ENCODE measurements at regions not wholly inside any gene's neighbourhood (a gene's known extent, or its start where the extent isn't known, plus 50 kb on each side); places are given as distances from the start of the nearest gene placed in this dataset.
"Not testable (repeated sequence)": the region's sequence is repeated elsewhere in the genome, so short reads cannot be mapped to it uniquely, and the experiment has no call there.

GRCh38 chr16:86270696-86271095, 239.6 kb upstream of the FOXF1 start:
- DNase-seq (ENCODE audit: low read depth), result no peak
- no peak for TF ChIP-seq CTCF (conservative IDR thresholded peaks at IDR 0.05; ENCODE audit: low read length)
- H3K4me3 ChIP-seq (ENCODE audit: low read length), result no peak overlapping the region

GRCh38 chr16:86272744-86273143, 237.6 kb upstream of the FOXF1 start:
- no peak for TF ChIP-seq CTCF (conservative IDR thresholded peaks at IDR 0.05; ENCODE audit: low read length)
- DNase-seq (ENCODE audit: low read depth), result no peak
- H3K4me3 ChIP-seq (ENCODE audit: low read length), result no peak overlapping the region

- H3K4me3 ChIP-seq (ENCODE audit: low read length), result no peak overlapping the region
- no peak for TF ChIP-seq CTCF (conservative IDR thresholded peaks at IDR 0.05; ENCODE audit: low read length)
- no peak for DNase-seq (ENCODE audit: low read depth)
These were observed 233.1 kb upstream of the FOXF1 start for GRCh38 chr16:86277221-86277620.

GRCh38 chr16:86277859-86278258, 232.5 kb upstream of the FOXF1 start:
- DNase-seq (ENCODE audit: low read depth); H3K4me3 ChIP-seq (ENCODE audit: low read length): not testable (repeated sequence)

GRCh38 chr16:86281421-86281820, 228.9 kb upstream of the FOXF1 start:
- no peak for TF ChIP-seq CTCF (conservative IDR thresholded peaks at IDR 0.05; ENCODE audit: low read length)
- no peak overlapping the region for H3K4me3 ChIP-seq (ENCODE audit: low read length)
- DNase-seq (ENCODE audit: low read depth), result no peak

- DNase-seq (ENCODE audit: low read depth), result no peak
These were observed 226.4 kb upstream of the FOXF1 start for GRCh38 chr16:86283944-86284343.

GRCh38 chr16:86285421-86285820, 224.9 kb upstream of the FOXF1 start:
- no peak for DNase-seq (ENCODE audit: low read depth)
- no peak for TF ChIP-seq CTCF (conservative IDR thresholded peaks at IDR 0.05; ENCODE audit: low read length)
- no peak overlapping the region for H3K4me3 ChIP-seq (ENCODE audit: low read length)

More at GRCh38 chr16:86283944-86284343, 226.4 kb upstream of the FOXF1 start:
- no peak overlapping the region for H3K4me3 ChIP-seq (ENCODE audit: low read length)
- TF ChIP-seq CTCF (conservative IDR thresholded peaks at IDR 0.05; ENCODE audit: low read length), result no peak
